ENCODE measurements at regions not wholly inside any gene's neighbourhood (a gene's known extent, or its start where the extent isn't known, plus 50 kb on each side); places are given as distances from the start of the nearest gene placed in this dataset.

- Histone ChIP-seq H3K36me3 (ENCODE audit: control insufficient read depth, insufficient read depth, low read length) (no peaks in the 10 kb centered on the region), H3K4me3 (ENCODE audit: low read depth, low read length) (no peak overlapping the region), H3K27me3 (ENCODE audit: control insufficient read depth, insufficient read depth, low read length) (no peaks in the 10 kb centered on the region)
- DNase-seq (ENCODE audit: low read depth), result no peak
- FAIRE-seq, result no peak
- TF ChIP-seq, protein P1, sequence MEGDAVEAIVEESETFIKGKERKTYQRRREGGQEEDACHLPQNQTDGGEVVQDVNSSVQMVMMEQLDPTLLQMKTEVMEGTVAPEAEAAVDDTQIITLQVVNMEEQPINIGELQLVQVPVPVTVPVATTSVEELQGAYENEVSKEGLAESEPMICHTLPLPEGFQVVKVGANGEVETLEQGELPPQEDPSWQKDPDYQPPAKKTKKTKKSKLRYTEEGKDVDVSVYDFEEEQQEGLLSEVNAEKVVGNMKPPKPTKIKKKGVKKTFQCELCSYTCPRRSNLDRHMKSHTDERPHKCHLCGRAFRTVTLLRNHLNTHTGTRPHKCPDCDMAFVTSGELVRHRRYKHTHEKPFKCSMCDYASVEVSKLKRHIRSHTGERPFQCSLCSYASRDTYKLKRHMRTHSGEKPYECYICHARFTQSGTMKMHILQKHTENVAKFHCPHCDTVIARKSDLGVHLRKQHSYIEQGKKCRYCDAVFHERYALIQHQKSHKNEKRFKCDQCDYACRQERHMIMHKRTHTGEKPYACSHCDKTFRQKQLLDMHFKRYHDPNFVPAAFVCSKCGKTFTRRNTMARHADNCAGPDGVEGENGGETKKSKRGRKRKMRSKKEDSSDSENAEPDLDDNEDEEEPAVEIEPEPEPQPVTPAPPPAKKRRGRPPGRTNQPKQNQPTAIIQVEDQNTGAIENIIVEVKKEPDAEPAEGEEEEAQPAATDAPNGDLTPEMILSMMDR (IDR thresholded peaks at IDR 0.05; ENCODE audit: insufficient read depth, low read length, severe bottlenecking), result no peak
Observed at GRCh38 chr5:173686950-173687349, 70.5 kb upstream of the BOD1 start.

DNA sequence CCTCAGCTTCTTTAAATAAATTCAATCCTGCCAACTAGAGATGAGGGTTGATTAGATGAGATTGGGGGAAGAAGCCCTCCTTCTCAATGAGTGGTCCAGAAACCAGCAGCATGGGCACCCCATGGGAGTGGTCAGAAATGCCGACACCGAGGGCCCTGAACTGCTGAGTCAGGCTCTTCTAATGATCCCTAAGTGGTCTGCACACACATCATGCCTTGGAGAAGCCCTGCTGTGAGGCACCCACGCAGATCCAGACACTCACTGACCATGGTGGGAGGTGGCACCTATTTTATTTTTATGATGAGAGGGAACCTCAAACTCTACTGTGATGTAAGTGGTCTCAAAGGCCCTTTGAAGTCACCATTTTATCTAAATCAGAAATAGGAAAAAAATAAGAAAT is 72.3 kb upstream of the BOD1 start:
- DNase-seq (ENCODE audit: low read depth), result no peak
- H3K36me3 ChIP-seq (ENCODE audit: control insufficient read depth, insufficient read depth, low read length), result no peaks in the 10 kb centered on the region
- TF ChIP-seq, protein P1 (IDR thresholded peaks at IDR 0.05; ENCODE audit: insufficient read depth, low read length, severe bottlenecking), result no peak
- H3K27me3 ChIP-seq (ENCODE audit: control insufficient read depth, insufficient read depth, low read length), result no peaks in the 10 kb centered on the region
- no peak overlapping the region for H3K4me3 ChIP-seq (ENCODE audit: low read depth, low read length)
- FAIRE-seq, result no peak

DNA sequence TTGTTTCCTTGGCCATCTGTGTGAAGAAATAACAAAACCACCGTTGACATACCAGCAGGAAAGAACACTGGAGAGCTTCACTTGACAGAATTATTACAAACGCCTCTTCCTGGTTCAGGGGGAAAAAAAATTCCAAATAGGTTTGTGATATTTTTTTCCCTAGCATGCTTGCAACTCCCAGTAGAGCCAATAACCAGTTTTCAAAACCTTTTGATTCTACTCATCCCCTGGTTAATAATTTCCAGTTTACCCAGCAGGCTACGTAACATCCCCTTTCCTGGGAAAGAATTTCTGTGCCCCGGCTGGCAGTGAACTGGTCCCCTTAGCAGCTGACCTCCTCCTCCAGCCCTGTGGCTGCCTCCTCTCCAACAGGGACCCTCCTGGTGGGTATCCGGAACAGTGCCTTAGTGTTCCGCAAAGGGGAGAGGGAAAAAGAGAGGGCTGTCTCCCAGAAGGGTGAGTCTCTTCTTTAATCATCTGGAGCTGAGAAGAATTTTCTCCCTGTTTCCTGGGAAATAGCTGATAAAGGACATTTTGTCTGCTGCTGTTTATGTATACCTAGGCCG is 72.8 kb upstream of the BOD1 start:
- Histone ChIP-seq H3K4me3 (ENCODE audit: low read depth, low read length) (no peak overlapping the region), H3K27me3 (ENCODE audit: control insufficient read depth, insufficient read depth, low read length) (no peaks in the 10 kb centered on the region), H3K36me3 (ENCODE audit: control insufficient read depth, insufficient read depth, low read length) (no peaks in the 10 kb centered on the region)
- TF ChIP-seq, protein P1 (IDR thresholded peaks at IDR 0.05; ENCODE audit: insufficient read depth, low read length, severe bottlenecking), result no peak
- FAIRE-seq (no peak), DNase-seq (ENCODE audit: low read depth) (no peak)

DNA sequence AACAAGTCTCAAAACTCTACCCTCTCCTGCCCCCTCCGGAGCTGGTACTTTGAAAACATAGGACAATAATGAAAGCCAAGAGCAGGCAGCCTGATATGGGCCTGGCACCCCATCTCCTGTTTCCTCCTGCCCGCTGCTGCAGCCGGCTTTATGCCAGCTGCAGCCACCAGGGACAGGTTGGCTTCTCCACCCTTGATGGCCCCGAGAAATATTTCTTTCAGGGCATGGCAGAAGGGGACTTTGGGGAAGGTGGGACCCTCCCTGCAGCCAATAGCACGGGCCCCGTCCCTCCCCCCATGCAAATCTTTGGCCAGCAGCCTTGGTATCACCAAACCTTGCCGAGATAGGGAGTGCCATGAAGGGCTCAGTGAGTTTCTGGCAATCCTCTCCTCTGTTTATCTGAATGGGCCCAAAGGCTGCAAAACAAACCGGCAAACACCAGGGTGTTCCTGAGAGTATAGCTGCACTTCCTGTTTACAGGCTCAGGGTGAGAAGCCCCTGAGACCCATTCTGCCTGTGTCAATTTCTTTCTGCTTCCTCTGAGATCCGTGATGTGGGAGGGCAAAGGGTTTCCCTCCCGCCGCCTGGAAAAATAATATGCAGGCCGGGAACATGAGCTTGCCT is 73.4 kb upstream of the BOD1 start:
- FAIRE-seq (no peak), DNase-seq (ENCODE audit: low read depth) (no peak)
- Histone ChIP-seq H3K36me3 (ENCODE audit: control insufficient read depth, insufficient read depth, low read length) (no peaks in the 10 kb centered on the region), H3K4me3 (ENCODE audit: low read depth, low read length) (no peak overlapping the region), H3K27me3 (ENCODE audit: control insufficient read depth, insufficient read depth, low read length) (no peaks in the 10 kb centered on the region)
- TF ChIP-seq, protein P1 (IDR thresholded peaks at IDR 0.05; ENCODE audit: insufficient read depth, low read length, severe bottlenecking), result no peak

DNA sequence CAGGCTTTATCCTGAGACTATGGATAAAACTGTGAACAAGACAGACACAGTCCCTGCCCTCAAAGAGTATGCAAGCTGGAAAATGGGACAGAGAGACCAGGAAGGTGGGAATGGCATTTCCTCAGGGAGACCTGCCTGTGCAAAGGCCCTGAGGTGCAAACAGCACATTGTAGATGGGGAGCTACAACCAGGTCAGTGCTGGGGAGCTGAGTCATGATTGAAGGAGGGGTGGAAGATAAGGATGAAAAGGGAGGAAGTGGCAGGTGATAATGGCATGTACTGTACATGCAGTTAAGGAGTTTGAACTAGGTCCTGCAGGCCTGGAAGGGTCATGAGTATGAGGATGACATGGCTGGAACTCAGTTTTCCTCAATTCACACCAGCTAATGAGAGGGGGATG is 75.5 kb upstream of the BOD1 start:
- no peak for FAIRE-seq
- H3K36me3 ChIP-seq (ENCODE audit: control insufficient read depth, insufficient read depth, low read length), result no peaks in the 10 kb centered on the region

More for the DNA sequence above, 75.5 kb upstream of the BOD1 start:
- DNase-seq (ENCODE audit: low read depth), result no peak
- no peak overlapping the region for H3K4me3 ChIP-seq (ENCODE audit: low read depth, low read length)
- H3K27me3 ChIP-seq (ENCODE audit: control insufficient read depth, insufficient read depth, low read length), result no peaks in the 10 kb centered on the region
- TF ChIP-seq, protein P1 (IDR thresholded peaks at IDR 0.05; ENCODE audit: insufficient read depth, low read length, severe bottlenecking), result no peak
